NT2/D1 (cell line): ENCODE measurements at regions not wholly inside any gene's neighbourhood (a gene's known extent, or its start where the extent isn't known, plus 50 kb on each side); places are given as distances from the start of the nearest gene placed in this dataset.

ENCODE experiments used
- YY1 ChIP-seq: IDR thresholded peaks from 2 replicates; pipeline ENCODE4 v1.6.1; 2011; ENCODE audit not compliant: insufficient read length, insufficient read depth
- ZNF274 ChIP-seq: IDR thresholded peaks from 2 replicates; pipeline ENCODE4 v1.6.1; 2011; ENCODE audit warnings: mild to moderate bottlenecking, low read depth, low read length

GRCh38 chrX:55813150-55813549 lies 95.6 kb downstream of the RRAGB start:
- TF ChIP-seq ZNF274, result no peak
- no peak for TF ChIP-seq YY1
